Caco-2 (cell line): ENCODE measurements at regions not wholly inside any gene's neighbourhood (a gene's known extent, or its start where the extent isn't known, plus 50 kb on each side); places are given as distances from the start of the nearest gene placed in this dataset.

Experiments
- BruUV-seq: library from RNA; stranded (reverse); fragments of 400-500 nt; replicated peaks from 2 replicates; lab custom pipeline; 2021; lab: Mats Ljungman, UMichigan
- CTCF ChIA-PET: fragments of 300-600 bp; sonication (Branson Sonifier 250); formaldehyde crosslinking; loops from one replicate; lab custom pipeline; 2022; ENCODE audit warnings: antibody characterized with exemption; lab: Charles Lee
- POLR2A ChIA-PET: fragments of 300-600 bp; sonication (Branson Sonifier 250); formaldehyde crosslinking; loops from one replicate; lab custom pipeline; 2022; ENCODE audit warnings: antibody characterized with exemption; lab: Charles Lee
- DNase-seq, 2 experiments: peaks; one replicate each; pipeline versions ENCODE4 v3.0.0 to v3.0.0-alpha.2; 2020 to 2022
- H3K27me3 ChIP-seq: replicated peaks from 2 replicates; pipeline ENCODE4 v1.6.0; 2011; ENCODE audit warnings: low read length; ENCODE audit not compliant: control insufficient read depth, insufficient read depth
- H3K36me3 ChIP-seq: 2 replicates; pipeline ENCODE4 v1.5.1; 2011; ENCODE audit warnings: low read length; ENCODE audit not compliant: control insufficient read depth, insufficient read depth
- H3K4me1 ChIP-seq: fragments of 250-450 bp; sonication (Bioruptor Pico); 2 replicates; pipeline ENCODE4 v1.5.1; 2020; ENCODE audit warnings: mild to moderate bottlenecking
- H3K4me3 ChIP-seq: 2 replicates; pipeline ENCODE4 v1.5.1; 2011; ENCODE audit warnings: low read depth, mild to moderate bottlenecking, control low read depth, low read length
- H3K9me3 ChIP-seq: fragments of 250-450 bp; sonication (Bioruptor Pico); 2 replicates; pipeline ENCODE4 v1.5.1; 2020; ENCODE audit warnings: mild to moderate bottlenecking, moderate library complexity
- H3K27ac Mint-ChIP-seq: one replicate; pipeline ENCODE4 v1.8.0; 2022; ENCODE audit warnings: mixed read lengths; ENCODE audit not compliant: unreplicated experiment
- H3K27me3 Mint-ChIP-seq: one replicate; pipeline ENCODE4 v1.8.0; 2022; ENCODE audit warnings: mixed read lengths; ENCODE audit not compliant: insufficient read depth, unreplicated experiment
- H3K36me3 Mint-ChIP-seq: one replicate; pipeline ENCODE4 v1.8.0; 2022; ENCODE audit warnings: mild to moderate bottlenecking, mixed read lengths; ENCODE audit not compliant: insufficient read depth, unreplicated experiment
- H3K4me1 Mint-ChIP-seq: one replicate; pipeline ENCODE4 v1.8.0; 2022; ENCODE audit warnings: low read depth, mixed read lengths; ENCODE audit not compliant: unreplicated experiment
- H3K4me3 Mint-ChIP-seq: one replicate; pipeline ENCODE4 v1.8.0; 2022; ENCODE audit warnings: mild to moderate bottlenecking, moderate library complexity, mixed read lengths; ENCODE audit not compliant: unreplicated experiment
- H3K9me3 Mint-ChIP-seq: one replicate; pipeline ENCODE4 v1.8.0; 2022; ENCODE audit warnings: mixed read lengths; ENCODE audit not compliant: unreplicated experiment
- CTCF ChIP-seq, 2 experiments: fragments of 200-600 bp in 1 of 2; IDR thresholded peaks; 1 replicate in 1 of 2; 2 replicates in 1 of 2; pipeline versions ENCODE4 v1.5.1 to v1.8.0; 2011 to 2022; ENCODE audit warnings: antibody characterized with exemption in 1 of 2, control low read depth in 1 of 2, inconsistent platforms in 1 of 2, low read depth in 1 of 2, low read length in 1 of 2, mild to moderate bottlenecking in 1 of 2, moderate library complexity in 1 of 2; ENCODE audit not compliant: insufficient read depth in 1 of 2, severe bottlenecking in 1 of 2, unreplicated experiment in 1 of 2
- intact Hi-C: fragments of 100-400 bp; cut with micrococcal nuclease; formaldehyde crosslinking; loops from one replicate; pipeline ENCODE4 v1.10.0; 2022; ENCODE audit not compliant: unreplicated experiment

GRCh38 chr10:62528441-62528840, 154.3 kb downstream of the ZNF365 start:
- intact Hi-C loops, result no loop called here
- no peak overlapping the region for H3K4me3 Mint-ChIP-seq
- Histone ChIP-seq H3K27me3 (no peaks in the 10 kb centered on the region; the same call in 1 of the 2 replicates), H3K4me3 (no peak overlapping the region), H3K9me3 (peaks cover 9% of the 10 kb centered on the region; the same call in 1 of the 2 replicates), H3K36me3 (no peaks in the 10 kb centered on the region), H3K4me1 (no peaks in the 10 kb centered on the region)
- H3K27ac Mint-ChIP-seq, result no peak overlapping the region
- no peak for TF ChIP-seq CTCF (IDR thresholded peaks at IDR 0.05; ENCODE audit: insufficient read depth in 1 of 2, low read depth in 1 of 2, low read length in 1 of 2, severe bottlenecking in 1 of 2, unreplicated experiment in 1 of 2)
- no peak for DNase-seq
- H3K27me3 Mint-ChIP-seq, result peaks cover 3% of the 10 kb centered on the region
- H3K36me3 Mint-ChIP-seq, result no peaks in the 10 kb centered on the region
- H3K9me3 Mint-ChIP-seq, result no peaks in the 10 kb centered on the region
- BruUV-seq, result no TSS peak
- CTCF ChIA-PET, result no interaction called here
- H3K4me1 Mint-ChIP-seq, result no peaks in the 10 kb centered on the region
- POLR2A ChIA-PET, result no interaction called here

DNA sequence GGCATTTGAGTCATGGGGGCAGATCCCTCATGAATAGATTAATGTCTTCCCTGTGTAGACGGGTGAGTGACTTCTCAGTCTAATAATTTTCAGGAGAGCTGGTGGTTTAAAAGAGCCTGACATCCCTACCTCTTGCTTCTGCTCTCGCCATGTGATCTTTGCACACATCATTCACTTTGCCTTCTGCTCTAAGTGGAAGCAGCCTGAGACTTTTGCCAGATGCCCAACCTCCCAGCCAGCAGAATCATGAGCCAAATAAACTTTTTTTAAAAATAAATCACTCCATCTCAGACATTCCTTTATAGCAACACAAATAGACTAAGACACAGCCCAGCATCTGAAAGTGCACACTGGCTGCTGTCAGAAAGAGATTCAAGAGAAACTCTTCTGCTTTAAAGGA, 155.2 kb downstream of the ZNF365 start:
- no peaks in the 10 kb centered on the region for H3K4me1 Mint-ChIP-seq
- H3K27ac Mint-ChIP-seq, result no peak overlapping the region
- H3K36me3 ChIP-seq, result no peaks in the 10 kb centered on the region
- no peaks in the 10 kb centered on the region for H3K4me1 ChIP-seq
- no peaks in the 10 kb centered on the region for H3K9me3 Mint-ChIP-seq
- DNase-seq, result no peak
- H3K27me3 Mint-ChIP-seq, result peaks cover 3% of the 10 kb centered on the region
- H3K9me3 ChIP-seq, result peaks cover 9% of the 10 kb centered on the region; the same call in 1 of the 2 replicates
- no peak overlapping the region for H3K4me3 Mint-ChIP-seq
- H3K4me3 ChIP-seq, result no peak overlapping the region
- ChIA-PET POLR2A (no interaction called here), CTCF (no interaction called here)
- intact Hi-C loops, result no loop called here
- TF ChIP-seq CTCF (IDR thresholded peaks at IDR 0.05; ENCODE audit: insufficient read depth in 1 of 2, low read depth in 1 of 2, low read length in 1 of 2, severe bottlenecking in 1 of 2, unreplicated experiment in 1 of 2), result no peak
- no peaks in the 10 kb centered on the region; the same call in 1 of the 2 replicates for H3K27me3 ChIP-seq
- BruUV-seq, result no TSS peak
- no peaks in the 10 kb centered on the region for H3K36me3 Mint-ChIP-seq

DNA sequence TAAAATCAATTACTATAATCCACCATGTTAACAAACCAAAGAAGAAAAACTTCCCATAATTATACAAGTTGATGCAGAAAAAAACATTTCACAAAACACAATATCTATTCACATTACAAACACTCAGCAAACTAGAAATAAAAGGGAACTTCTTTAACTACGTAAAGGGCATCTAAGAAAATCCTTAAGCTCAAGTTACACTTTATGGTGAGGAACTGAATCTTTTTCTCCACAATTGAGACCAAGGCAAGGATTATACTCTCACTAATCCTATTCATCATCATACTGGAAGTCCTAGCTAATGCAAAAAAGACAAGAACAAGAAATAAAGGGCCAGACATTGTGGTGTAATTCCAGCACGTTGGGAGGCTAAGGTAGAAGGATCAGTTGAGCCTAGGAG, 159.9 kb downstream of the ZNF365 start:
- no peaks in the 10 kb centered on the region for H3K36me3 Mint-ChIP-seq
- intact Hi-C loops, result no loop called here
- DNase-seq, result no peak
- no TSS peak for BruUV-seq
- Histone ChIP-seq H3K4me1 (no peaks in the 10 kb centered on the region), H3K36me3 (no peaks in the 10 kb centered on the region), H3K9me3 (no peaks in the 10 kb centered on the region), H3K4me3 (no peak overlapping the region), H3K27me3 (no peaks in the 10 kb centered on the region)
- no peak overlapping the region for H3K4me3 Mint-ChIP-seq
- TF ChIP-seq CTCF (IDR thresholded peaks at IDR 0.05; ENCODE audit: insufficient read depth in 1 of 2, low read depth in 1 of 2, low read length in 1 of 2, severe bottlenecking in 1 of 2, unreplicated experiment in 1 of 2), result no peak
- H3K4me1 Mint-ChIP-seq, result no peaks in the 10 kb centered on the region
- ChIA-PET POLR2A (no interaction called here), CTCF (no interaction called here)
- no peaks in the 10 kb centered on the region for H3K9me3 Mint-ChIP-seq
- no peak overlapping the region for H3K27ac Mint-ChIP-seq
- peaks cover 8% of the 10 kb centered on the region for H3K27me3 Mint-ChIP-seq
